ENCODE measurements at regions not wholly inside any gene's neighbourhood (a gene's known extent, or its start where the extent isn't known, plus 50 kb on each side); places are given as distances from the start of the nearest gene placed in this dataset.

- Histone ChIP-seq H3K56ac (replicated peaks; ENCODE audit: insufficient read length, low read depth, low read length) (no peak overlapping the region), H3K4me3 (ENCODE audit: extremely low read depth in 1 of 4, insufficient read depth in 2 of 4, low read depth in 3 of 4, low read length in 4 of 4) (no peak overlapping the region), H3K4ac (replicated peaks; ENCODE audit: insufficient read length, low read depth, low read length) (no peak overlapping the region), H4K20me1 (replicated peaks in 1 of 2; ENCODE audit: control insufficient read depth in 1 of 2, insufficient read depth in 2 of 2, low read length in 2 of 2) (no peaks in the 10 kb centered on the region), H3K23me2 (ENCODE audit: low read depth, low read length) (no peaks in the 10 kb centered on the region), H4K8ac (ENCODE audit: extremely low read depth, insufficient read depth, low read length) (no peak overlapping the region), H3K27me3 (replicated peaks in 1 of 4; ENCODE audit: control insufficient read depth in 3 of 4, extremely low read depth in 1 of 4, insufficient read depth in 3 of 4, low read length in 3 of 4) (no peaks in the 10 kb centered on the region), H2BK20ac (ENCODE audit: low read length) (no peak overlapping the region), H2BK120ac (replicated peaks; ENCODE audit: low read depth, low read length) (no peak overlapping the region), H4K5ac (ENCODE audit: insufficient read length, low read depth, low read length) (no peak overlapping the region), H3K4me1 (replicated peaks in 1 of 4; ENCODE audit: control insufficient read depth in 3 of 4, insufficient read depth in 4 of 4, low read length in 3 of 4) (peaks cover 0 to 6% (median 2%) of the 10 kb centered on the region in 4 experiments; a peak in 2 of 7 replicates), H3K4me2 (ENCODE audit: insufficient read depth in 1 of 2, low read depth in 2 of 2, low read length in 2 of 2) (no peak overlapping the region), H2AK5ac (ENCODE audit: low read depth, low read length) (no peak overlapping the region), H3K23ac (ENCODE audit: insufficient read length) (no peak overlapping the region), H2BK15ac (ENCODE audit: low read length) (no peak overlapping the region), H3K14ac (ENCODE audit: insufficient read length) (no peak overlapping the region), H3K9me3 (ENCODE audit: insufficient read depth in 2 of 2, low read depth in 1 of 2, low read length in 1 of 2) (no peaks in the 10 kb centered on the region), H3K79me2 (ENCODE audit: control insufficient read depth in 1 of 2, insufficient read depth in 2 of 2, low read length in 2 of 2) (no peaks in the 10 kb centered on the region), H3K27ac (ENCODE audit: low read depth, low read length) (no peak overlapping the region), H2AFZ (ENCODE audit: low read length) (no peak overlapping the region), H3K9ac (replicated peaks in 1 of 4; ENCODE audit: extremely low read depth in 1 of 4, low read depth in 3 of 4, low read length in 3 of 4) (no peak overlapping the region), H4K91ac (replicated peaks; ENCODE audit: insufficient read length, low read length) (no peak overlapping the region), H2BK5ac (ENCODE audit: low read depth, low read length) (no peak overlapping the region), H2BK12ac (ENCODE audit: low read depth, low read length) (no peak overlapping the region), H3K79me1 (ENCODE audit: low read depth, low read length) (no peaks in the 10 kb centered on the region), H3K18ac (ENCODE audit: extremely low read depth, low read length) (no peak overlapping the region), H3K36me3 (ENCODE audit: control insufficient read depth in 2 of 4, insufficient read depth in 4 of 4, low read length in 3 of 4) (no peaks in the 10 kb centered on the region)
- DNase-seq (ENCODE audit: low read depth in 1 of 2, low spot score in 2 of 2) (no peak), FAIRE-seq (no peak)
- no peak for TF ChIP-seq ATF2 (IDR thresholded peaks at IDR 0.05; ENCODE audit: low read length)
- no peak for TF ChIP-seq E2F6 (IDR thresholded peaks at IDR 0.05)
- no peak for TF ChIP-seq KDM1A (IDR thresholded peaks at IDR 0.05; ENCODE audit: borderline replicate concordance, low read length)
- POLR2A ChIA-PET (ENCODE audit: partially characterized antibody) = no interaction called here
- WGBS, 2 experiments (ENCODE audit: extremely low coverage in 1 of 2, insufficient coverage in 1 of 2, insufficient read length in 1 of 2, insufficient replicate concordance in 2 of 2, low coverage in 1 of 2, low lambda C conversion rate in 2 of 2, missing lambda C conversion rate in 1 of 2) = 91% methylated on average over 3 of the region's 3 CpGs; no CpG with 5 or more reads in 1 of the 2 experiments
- CTCF ChIA-PET (ENCODE audit: partially characterized antibody) = interaction anchor here (0.7 to 0.8 kb wide), 2 partner anchors 61 to 203 kb away, joined by 3 to 4 read pairs; no protein-coding TSS in a partner anchor
Measured at GRCh38 chr12:93048656-93049055, 119.6 kb upstream of the EEA1 start.

Data from H1 (cell line).